H7 (cell line): ENCODE measurements at regions not wholly inside any gene's neighbourhood (a gene's known extent, or its start where the extent isn't known, plus 50 kb on each side); places are given as distances from the start of the nearest gene placed in this dataset.
"Not testable (repeated sequence)": the region's sequence is repeated elsewhere in the genome, so short reads cannot be mapped to it uniquely, and the experiment has no call there.

Source experiments
- DNase-seq: peaks from one replicate; pipeline ENCODE4 v3.0.0; 2012
- H3K27me3 ChIP-seq: 2 replicates; pipeline ENCODE4 v1.6.0; 2011; ENCODE audit warnings: mild to moderate bottlenecking, low read length; ENCODE audit not compliant: control insufficient read depth, insufficient read depth
- H3K36me3 ChIP-seq: replicated peaks from 2 replicates; pipeline ENCODE4 v1.5.1; 2011; ENCODE audit warnings: low read length; ENCODE audit not compliant: control insufficient read depth, insufficient read depth
- H3K4me3 ChIP-seq: 2 replicates; pipeline ENCODE4 v1.5.1; 2011; ENCODE audit warnings: low read depth, mild to moderate bottlenecking, control low read depth, low read length, moderate library complexity; ENCODE audit not compliant: insufficient read depth

DNA sequence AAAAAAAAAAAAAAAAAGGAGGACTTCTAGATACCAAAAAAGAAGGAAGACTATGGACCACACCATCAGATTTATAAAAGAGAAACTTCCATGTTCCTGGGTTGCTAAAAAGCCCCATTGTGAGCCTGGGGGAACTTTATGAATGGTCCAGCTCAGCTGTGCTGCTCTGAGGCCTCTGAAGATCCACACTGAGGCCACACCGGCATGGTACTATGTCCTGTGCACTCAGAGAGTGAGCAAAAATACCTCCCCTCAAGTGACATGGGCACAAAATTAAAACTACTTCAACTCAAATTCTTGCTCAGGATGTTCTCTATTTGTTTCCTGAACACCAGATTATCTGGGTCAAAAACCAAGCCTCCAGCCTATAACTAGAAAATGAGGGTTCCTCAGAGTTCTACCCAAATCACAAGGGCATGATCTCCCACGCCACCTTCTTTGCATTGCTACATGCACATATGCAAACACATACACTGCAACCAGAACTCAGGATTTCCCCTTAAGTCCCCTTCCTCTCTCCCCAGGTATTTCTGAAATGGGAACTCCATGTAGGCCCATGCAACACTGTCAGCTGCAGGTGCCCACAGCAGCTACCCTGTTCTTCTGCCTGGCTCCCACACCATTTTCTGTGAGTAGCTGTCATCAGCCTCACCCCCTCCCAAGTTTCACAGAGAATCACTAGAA, 94.4 kb downstream of the SH3GLB1 start:
- no peak for DNase-seq
- H3K27me3 ChIP-seq: no peaks in the 10 kb centered on the region
- H3K36me3 ChIP-seq: no peaks in the 10 kb centered on the region
- H3K4me3 ChIP-seq: no peak overlapping the region

GRCh38 chr1:86803641-86804040, 99.3 kb downstream of the SH3GLB1 start:
- H3K4me3 ChIP-seq, DNase-seq, H3K36me3 ChIP-seq, H3K27me3 ChIP-seq: not testable (repeated sequence)

- not testable (repeated sequence) for H3K4me3 ChIP-seq, H3K27me3 ChIP-seq, DNase-seq, H3K36me3 ChIP-seq
These were observed 101.6 kb downstream of the SH3GLB1 start for GRCh38 chr1:86805898-86806519.

DNA sequence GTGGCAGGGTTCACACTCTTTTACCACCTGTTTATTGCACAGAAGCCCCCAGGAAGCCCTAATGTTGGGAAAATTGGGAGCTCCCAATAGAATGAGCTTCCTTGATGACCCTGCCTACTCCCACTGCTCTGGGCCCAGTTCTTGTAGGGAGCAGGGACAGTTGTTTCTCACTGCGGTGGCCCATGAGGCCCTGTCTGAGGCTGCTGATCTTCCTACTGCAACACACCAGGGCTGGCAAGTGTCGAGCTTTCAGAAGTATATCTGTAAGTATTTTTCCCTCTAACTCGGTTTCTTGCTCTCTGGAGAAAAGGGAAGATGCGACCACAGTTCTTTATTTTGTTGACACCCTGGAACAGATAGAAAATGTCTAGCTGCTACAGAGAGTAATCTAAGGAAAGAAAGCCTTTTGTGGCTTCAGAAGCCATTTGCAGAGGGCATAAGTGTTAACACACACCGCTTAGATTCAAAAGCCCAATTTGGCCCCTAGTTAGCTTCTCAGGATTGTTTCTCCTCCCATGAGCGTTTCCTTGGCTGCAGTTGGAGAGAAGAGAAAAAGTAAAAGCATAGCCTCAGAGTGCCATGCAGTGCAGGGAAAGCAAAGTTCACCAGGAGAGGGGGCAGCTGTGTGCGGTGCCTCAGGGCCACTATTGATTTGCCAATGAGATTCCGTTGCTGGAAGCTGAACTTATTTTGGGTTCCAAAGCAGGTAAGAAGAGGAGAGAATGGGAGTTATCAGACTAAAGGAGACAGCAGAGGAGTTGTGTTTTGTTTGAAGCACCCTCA, 102.6 kb downstream of the SELENOF start:
- no peak overlapping the region for H3K4me3 ChIP-seq
- H3K27me3 ChIP-seq: no peaks in the 10 kb centered on the region
- DNase-seq: peak; percentile 31
- no peaks in the 10 kb centered on the region for H3K36me3 ChIP-seq

DNA sequence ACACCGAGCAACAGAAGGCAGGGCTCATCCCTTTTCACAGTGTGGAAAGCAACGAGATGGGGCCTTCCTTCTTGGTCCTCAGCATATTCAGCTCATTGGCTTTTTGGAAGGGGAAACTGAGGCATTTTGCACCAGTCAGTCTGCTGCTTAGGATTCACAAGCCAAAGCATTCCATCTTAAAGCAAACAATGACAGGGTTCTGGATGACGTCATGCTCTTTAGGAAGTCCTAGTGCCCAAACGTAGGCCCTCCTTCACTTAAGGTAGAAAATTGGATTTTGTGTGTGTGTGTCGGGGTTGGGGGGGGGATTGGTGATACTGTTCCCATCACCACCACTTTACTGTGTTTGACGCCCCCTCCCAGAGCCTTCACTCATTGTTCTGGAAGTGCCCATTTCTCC, 101.6 kb downstream of the SELENOF start:
- Histone ChIP-seq H3K36me3 (no peaks in the 10 kb centered on the region), H3K4me3 (no peak overlapping the region), H3K27me3 (no peaks in the 10 kb centered on the region)
- no peak for DNase-seq
